HG03354 (cell line): ENCODE measurements at regions not wholly inside any gene's neighbourhood (a gene's known extent, or its start where the extent isn't known, plus 50 kb on each side); places are given as distances from the start of the nearest gene placed in this dataset.

Source experiments
- ATAC-seq: cut with Tn5 transposase; IDR thresholded peaks from one replicate; pipeline ENCODE4 v1.9.1; 2021; ENCODE audit warnings: mild to moderate bottlenecking; ENCODE audit not compliant: unreplicated experiment, poor library complexity, severe bottlenecking

DNA sequence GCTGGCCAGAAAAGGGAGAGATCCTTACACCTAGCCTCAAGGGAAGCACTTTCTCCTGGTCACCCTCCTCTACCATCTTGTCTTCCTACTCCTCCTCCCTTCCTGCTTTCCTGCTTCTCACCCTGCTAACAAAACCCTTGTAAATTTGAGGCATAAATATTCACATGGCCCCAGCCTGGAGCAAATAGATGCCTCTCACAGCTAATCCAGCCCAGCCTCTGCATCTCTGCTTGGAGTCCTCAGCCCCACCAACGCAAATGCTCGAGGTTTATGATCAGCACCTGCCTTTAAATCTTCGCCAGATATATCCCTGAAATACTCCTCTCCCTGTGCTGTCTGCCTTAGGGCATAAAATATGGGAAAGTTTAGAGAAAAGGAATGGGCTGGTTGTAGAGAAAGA lies 205.2 kb upstream of the CDH5 start:
- ATAC-seq, result no peak

DNA sequence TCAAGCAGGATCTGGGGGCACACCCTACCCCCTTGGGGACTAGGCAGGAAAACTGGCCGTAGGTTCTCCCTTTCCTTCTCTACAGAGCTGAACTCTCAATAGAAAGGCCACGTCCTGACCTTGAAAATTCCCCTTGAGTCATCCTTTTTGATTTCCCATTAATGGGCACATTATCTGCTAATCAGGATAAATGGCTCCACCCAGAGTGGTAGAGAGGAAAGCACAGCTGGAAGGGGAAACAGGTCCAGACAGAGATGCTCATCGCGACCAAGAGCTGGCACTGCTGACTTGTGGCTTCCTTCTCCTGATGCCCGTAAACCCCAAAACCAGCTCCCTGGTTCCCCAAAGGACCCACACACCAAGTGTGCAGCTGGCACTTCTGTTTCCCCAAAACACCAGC lies 206.5 kb upstream of the CDH5 start:
- ATAC-seq, result no peak

DNA sequence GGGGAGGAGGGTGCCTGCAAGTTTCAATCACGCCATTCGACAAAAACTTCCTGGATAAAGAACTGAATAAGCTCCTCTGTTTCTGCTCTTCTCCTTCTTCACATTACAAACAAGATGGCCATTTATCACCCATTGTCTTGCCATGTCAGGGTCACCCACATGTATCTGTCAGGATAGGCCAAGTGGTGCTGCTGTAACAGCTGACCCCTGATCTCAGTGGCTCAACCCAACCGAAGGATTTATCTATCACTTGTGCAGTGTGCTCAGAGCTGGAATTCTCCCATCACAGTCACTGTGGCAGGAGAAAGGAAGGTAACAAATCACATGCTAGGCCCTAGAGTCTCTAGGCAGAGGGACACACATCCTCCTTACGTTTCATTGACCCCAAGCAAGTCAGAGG lies 210.0 kb upstream of the CDH5 start:
- ATAC-seq, result no peak

DNA sequence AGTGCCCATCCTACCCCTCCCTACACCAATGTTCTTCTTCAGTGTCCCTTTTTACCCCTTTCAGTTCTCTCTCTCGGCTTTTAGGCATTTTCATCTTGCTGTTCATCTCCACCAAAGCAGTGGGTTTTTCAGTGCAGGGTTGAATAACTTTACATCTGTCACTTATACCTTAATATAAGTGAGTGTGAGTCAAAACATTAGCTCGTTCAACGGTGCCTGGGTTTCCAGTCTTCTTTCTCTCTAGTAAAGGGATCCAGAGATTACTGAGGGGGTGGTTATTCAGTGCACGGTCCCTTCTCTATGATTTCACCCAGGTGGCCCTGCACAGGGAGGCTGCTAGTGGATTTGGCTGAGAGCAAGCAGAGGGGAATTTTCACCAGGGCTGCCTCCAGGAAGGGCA lies 210.6 kb upstream of the CDH5 start:
- no peak for ATAC-seq

DNA sequence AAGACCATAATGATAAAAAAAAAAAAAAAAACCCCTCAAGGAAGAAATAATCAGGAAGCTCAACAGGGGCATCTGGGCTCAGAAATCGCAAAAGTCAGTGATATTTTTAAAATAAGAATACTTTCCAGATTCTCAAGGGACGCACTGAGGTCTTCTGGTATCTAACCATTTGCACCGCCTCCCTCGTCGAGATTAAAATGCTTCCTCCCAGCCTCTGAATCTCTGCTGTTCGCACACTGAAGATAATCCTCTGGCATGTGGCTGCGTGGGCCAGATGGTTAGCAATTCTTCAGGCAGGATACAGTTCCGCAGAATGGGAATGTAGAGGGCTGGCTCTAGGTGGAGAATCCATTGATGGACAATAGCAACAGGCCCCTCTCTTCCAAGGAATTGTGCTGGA lies 211.7 kb upstream of the CDH5 start:
- ATAC-seq, result no peak

DNA sequence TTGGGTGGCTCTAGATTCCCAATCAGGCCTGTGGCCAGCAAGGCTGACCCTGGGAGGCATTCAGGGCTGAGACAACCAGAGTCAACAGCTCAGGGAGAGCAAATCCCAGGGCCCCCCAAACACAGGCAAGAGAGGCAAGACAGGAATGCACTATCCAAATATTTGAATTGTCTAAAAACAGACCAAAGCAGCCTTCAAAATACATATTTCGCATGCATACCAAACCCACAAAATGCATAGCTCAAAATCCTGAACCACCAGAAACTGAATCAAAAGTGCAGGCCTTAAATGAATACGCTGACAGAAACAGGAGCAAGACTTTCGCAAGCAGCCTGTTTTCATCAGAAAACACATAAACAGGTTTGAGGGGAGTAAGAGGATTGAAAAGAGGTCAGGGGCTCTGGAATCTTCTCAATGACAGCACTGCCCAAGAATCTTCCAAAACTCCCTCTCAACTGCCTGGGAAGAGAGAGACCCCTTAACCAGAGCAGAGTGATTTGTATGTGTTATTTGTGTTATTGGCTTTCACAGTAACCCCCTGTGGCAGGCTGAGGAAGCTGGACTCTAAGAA lies 213.6 kb upstream of the CDH5 start:
- no peak for ATAC-seq

DNA sequence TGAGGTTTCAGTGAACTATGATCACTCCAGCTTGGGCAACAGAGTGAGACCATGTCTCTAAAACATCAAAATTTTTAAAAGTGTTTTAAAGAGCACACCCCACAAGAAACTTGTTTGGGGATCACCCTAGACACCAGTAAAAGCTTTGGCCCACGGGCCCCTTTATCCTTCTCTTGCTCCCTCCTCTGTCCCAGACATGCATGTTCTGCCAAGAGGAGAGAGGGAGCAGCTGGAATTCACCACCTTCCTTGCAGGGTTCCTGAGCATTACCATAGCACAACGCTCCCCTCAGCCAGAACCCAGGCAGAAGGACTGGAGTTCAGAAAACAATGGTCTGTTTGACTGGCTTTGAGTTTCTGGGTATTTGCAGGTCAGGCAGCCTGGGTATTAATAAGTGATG lies 214.3 kb upstream of the CDH5 start:
- ATAC-seq, result no peak

DNA sequence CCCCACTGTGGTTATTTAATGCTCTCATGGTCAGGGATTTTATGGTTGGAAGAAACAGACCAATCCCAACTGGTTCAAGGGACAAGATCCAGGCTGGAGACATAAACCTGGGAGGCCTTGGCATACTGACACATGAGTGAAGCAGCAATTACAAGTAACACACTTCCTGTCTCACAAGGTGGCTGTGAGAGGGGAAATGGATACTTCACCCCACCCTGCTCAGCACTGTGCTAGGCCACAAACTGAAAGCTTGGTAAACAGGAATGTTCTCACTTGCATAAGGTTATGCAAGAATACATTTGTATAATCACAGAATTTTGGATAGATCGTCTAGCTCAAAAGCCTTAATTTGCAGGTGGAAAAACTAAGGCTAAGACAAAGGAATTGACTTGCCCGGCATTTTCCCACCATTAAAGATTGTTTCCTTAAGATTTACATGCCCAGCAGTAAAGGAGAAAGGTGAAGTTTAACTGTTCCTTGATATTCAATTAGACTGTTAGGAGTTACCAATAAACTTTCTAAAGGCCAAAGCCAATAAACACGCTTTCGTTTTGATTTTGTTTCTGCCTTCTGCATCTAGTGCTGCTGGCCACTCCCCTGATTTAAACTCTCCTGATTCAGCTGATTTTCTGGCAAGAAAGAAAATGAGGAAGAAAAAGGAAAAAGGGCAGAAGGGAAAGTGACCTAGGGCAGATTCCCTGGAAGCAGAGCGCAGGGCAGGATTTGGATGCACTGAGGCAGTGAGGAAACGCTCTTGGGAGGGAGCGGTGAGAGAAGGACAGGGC lies 215.6 kb upstream of the CDH5 start:
- ATAC-seq, result no peak

DNA sequence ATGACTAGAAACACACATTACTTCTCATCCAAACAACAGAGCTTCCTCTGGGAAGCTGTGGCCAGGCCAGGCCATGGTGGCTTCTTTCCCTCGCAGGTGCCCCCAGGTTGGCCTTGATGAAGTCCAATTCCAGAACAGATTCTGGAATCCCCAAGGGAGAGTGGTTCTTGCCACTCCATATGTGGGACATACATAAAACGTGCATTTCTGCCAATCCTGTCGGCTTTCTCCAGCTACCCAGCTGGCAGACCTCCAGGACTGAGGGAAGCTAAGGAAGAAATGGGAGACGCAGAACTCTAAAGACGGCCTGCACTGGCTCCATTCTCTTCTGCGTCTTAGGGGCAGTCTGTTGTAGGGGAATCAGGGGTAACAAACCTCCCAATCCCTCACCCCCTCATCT lies 219.2 kb upstream of the CDH5 start:
- ATAC-seq, result no peak

DNA sequence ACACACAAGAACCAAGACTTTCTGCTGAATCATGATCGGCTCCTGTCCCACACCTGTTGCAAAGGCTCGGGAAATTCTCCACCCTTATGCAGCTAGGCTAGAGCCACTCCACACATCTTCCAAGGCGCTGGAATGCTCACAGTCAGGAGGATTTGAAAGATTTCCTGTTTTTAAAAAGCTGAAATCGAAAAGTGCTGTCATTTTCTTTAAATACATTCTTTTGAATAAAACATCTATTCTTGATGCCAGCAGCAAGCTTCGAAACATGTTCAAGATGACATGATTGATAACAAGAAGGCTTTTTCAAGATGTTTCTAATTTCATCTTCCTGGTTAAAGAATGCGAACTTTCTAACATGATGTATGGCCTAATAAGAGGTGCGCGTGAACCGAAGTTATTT lies 219.7 kb upstream of the CDH5 start:
- ATAC-seq, result no peak

DNA sequence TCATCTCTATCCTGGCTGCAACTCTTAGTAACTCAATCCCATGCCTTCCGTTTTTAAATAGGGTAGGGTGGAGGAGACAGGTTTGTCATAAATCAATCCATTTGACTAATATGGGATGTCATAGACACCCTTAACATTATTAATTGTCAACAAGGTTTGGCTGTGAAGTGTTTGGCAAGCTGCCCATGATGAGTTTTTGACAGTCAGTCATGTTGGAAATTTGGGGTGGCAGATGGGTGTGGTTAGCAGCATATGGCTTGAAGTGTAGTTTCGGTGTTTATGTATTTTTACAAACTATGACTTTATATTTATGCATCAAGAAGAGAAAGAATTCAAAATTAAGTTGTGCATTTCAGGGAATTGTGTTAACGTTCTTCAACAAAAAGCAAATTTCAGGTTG lies 221.8 kb upstream of the CDH5 start:
- ATAC-seq, result no peak

DNA sequence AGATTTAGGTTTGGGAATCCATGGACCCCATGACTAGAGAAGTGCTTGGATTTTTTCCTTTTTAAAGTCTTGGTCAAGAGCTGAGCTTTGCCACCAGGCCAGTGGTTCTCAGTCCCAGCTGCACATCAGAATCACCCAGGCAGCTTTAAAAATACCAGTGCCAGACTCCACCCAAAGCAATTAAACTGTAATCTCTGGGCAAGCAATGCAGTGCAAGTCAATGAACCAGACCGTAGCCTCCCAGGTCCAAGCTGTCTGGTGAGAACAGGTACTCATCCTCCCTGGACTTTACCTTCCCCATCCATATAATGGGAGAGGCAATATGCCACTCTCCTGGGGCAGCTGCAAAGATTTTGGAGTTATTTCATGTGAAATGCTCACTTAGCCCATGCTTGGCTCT lies 223.1 kb upstream of the CDH5 start:
- ATAC-seq, result no peak

DNA sequence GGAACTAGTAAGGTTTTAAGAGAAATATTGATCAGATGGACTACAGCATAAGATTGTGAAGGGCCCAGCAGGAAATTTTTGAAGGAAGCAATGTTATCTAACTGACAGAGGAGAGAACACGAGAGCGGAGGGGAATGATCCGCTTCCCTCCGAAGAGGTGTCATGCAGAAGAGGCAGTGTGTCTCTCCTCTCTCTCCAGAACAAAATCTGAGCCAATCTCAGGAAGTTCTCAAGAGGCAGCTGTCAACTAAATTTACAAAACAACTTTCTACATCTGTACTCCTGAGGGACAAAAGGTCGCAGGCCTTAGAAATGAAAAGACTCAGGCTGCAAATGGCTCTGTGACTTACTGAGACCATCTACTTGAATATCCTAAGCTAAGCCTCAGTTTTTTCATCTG lies 224.6 kb upstream of the CDH5 start:
- ATAC-seq, result no peak

DNA sequence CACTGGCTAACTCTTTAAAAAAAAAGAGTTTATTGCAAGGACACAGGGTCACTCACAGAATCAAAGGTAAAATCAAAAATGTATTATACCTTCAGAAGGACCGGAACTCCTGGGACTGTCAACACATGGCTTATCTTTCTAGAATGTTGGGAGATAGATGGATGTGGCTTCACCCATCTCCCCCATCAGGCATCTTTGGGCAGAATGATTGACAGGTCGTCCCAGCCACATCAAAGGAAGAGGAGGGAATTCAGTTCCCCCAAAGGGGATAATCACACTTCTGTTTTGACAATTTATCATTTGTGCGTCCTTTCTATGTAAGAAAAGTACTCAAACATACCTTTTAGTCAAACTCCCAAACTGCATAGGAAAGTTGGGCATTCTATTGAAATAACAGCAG lies 228.6 kb upstream of the CDH5 start:
- ATAC-seq, result no peak

DNA sequence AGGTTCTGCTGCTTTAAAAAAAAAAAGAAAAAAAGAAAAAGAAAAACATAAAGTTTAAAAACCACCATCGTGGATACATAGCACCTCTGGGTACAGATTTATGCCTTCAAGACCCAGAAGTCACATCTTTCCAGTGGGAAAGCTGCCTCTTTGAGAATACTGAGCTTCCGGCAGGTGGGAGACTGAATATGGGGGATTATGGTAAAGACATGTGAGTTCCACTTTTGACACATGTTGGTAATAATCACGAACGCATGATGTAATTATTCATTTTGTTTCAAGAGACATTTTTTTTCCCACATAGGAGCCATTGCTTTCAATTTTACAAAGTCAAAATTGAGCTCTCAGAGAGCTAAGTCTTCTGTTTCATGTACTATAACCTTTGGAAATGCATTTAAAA lies 229.7 kb upstream of the CDH5 start:
- no peak for ATAC-seq

DNA sequence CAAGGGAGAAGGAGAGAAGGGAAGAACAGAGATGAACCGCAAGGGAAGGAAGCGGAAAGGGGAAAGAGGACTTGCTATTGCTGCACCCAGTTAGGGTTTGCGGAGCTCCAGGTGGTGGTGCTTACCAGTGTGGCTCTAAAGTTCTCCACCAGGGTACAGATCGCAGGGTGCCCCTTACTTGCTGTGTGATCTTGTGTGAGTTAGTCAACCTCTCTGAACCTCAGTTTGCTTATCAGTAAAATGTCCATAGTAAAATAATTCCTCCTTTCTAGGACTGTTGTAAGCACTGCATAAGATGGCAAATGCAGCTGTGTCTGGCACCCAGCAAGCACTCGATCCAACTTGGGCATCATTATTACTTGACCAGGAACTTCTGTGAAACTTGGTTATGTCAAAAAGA lies 230.7 kb upstream of the CDH5 start:
- no peak for ATAC-seq

DNA sequence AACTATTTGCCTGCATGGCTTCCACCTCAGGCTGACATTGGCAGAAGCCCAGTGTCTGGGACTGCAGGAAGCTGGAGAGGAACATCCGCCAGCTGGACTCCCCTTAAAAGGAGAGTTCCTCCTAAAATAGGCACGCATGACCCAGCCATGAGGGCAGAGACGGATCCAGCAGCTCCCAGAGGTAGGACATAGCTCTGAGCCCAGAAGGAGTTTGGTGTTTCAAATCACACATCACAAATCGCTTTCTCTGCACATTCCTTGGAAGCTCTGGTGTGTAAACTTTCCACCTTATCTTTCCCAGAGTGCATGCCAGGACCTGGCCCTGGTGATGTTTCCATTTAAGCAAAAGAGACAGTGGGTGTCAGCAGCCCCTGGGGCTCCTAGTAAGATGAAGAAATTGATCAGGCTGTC lies 231.1 kb upstream of the CDH5 start:
- ATAC-seq, result no peak

DNA sequence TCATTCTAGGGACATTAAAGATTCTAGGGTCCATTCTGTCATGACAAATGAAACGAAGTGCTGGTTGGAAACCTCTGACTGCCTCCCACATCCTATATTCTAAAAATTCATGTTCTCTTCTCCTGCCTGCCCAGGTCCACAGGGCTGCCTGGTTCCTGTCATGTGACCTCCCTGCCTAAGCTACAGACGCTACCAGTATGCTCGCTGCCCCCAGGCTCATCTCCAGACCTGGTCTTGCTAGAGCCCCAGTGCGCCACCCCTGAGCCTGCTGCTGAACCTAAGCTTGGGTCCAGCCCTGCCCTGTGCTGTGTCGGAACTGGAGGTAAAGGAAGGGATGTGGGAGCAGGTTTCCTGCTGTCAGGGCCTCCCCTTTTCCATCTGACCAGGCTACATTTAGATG lies 231.6 kb upstream of the CDH5 start:
- no peak for ATAC-seq

DNA sequence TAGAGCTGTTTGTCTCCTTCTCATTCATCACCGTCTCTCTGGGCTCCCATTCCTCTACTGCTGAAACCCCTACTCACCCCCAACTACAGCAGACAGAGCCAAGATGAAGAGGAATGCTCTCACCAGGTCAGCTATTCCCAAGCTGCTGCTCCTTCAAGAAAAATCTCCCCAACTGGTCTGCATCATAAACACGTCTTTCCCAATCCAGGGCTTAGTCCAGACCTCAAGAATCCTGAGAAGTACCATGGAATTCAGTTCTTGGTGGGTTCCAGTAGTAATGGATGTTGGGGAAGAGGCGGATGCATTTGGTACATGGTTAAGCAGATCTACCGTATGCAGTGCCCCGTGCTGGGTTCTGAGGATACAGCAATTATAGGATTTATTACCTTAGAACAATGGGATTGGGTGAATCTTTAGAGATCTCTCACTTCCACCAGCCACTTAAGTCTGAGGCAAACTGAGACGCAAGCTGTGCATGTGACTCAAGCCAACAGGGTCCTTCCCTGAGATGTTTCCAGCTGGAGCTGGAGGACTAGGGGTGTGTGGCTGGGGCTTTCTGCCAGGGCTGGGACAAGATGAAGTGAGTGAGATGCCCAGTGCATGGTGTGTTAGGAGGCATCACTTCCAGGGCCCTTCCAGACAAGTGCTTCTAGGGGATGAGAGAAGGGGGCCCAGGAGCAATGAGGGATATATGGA lies 232.7 kb upstream of the CDH5 start:
- ATAC-seq, result no peak

DNA sequence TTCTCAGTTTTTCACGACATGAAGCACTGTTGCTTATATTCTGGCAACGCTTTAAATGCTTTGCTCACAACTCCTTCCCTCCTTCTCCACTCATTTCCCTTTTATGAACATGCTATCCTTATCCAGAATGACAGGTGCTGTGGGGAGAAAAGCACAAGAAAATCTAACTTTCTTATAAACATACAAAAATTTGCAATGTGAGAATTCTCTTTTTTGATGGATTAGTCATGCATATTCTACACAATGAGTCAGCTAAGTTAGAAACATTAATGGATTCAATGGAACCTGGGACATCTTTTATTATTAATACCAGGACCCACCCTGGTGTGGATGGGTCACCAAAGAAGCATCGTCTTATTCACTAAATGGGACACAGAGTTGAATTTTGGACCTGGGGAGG lies 234.6 kb upstream of the CDH5 start:
- no peak for ATAC-seq

DNA sequence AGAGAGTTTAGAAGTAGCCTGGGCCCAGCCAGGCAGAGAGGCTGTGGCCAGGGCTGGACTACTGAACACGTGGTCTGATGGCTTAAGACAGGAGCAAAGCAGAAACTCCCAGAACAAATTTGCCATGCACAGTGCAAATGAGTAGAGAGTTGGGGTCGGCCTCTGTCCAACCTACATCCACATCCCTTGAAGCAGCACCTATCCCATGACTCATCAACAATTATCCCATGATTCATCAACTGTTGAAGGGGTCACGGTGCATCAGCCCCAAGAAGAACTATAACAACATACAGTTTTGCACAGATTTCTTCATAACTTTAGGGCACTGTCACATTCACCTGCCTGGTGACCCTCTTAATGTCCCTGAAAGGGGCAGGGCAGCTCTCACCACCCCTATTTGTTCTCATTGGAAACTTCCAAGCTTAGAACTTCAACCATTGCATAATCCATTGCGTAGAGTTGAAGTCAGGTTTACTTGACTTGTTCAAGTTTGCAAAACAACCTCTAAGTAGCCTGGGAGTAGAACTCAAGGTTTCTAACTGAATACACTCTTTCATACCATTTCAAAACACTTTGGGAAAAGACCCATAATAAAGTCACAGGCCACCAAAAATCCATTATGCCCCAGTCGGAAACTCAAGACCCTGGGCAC lies 235.2 kb upstream of the CDH5 start:
- ATAC-seq, result no peak
